Natural killer cell treated with Interleukin-12 subunit alpha and Interleukin-12 subunit beta and Interleukin-15 and Interleukin-18, amount 100 ng/mL, for 72 hours (primary cell): ENCODE measurements at regions not wholly inside any gene's neighbourhood (a gene's known extent, or its start where the extent isn't known, plus 50 kb on each side); places are given as distances from the start of the nearest gene placed in this dataset.

Experiments used
- ATAC-seq, 2 donors: fragments of 150-1000 bp; cut with Tn5 transposase in 1 of 2; sonication (Bioruptor Pico), chemical (Tn5 transposase) in 1 of 2; 2 replicates each; pipeline ENCODE4 v1.10.0; 2021
- DNase-seq: peaks from one replicate; pipeline ENCODE4 v3.0.0; 2022; ENCODE audit warnings: low spot score
- H3K27ac Mint-ChIP-seq, 2 donors: 1 replicate in 1 of 2; 2 replicates in 1 of 2; pipeline ENCODE4 v1.8.0; 2022; ENCODE audit warnings: mixed read lengths in 2 of 2, mild to moderate bottlenecking in 1 of 2, moderate library complexity in 1 of 2
- H3K27me3 Mint-ChIP-seq, 2 donors: 1 replicate in 1 of 2; 2 replicates in 1 of 2; pipeline ENCODE4 v1.8.0; 2022; ENCODE audit warnings: mixed read lengths in 2 of 2
- H3K36me3 Mint-ChIP-seq: one replicate; pipeline ENCODE4 v1.8.0; 2022; ENCODE audit warnings: mixed read lengths
- H3K4me1 Mint-ChIP-seq, 2 donors: 1 replicate in 1 of 2; 2 replicates in 1 of 2; pipeline ENCODE4 v1.8.0; 2022; ENCODE audit warnings: low read depth in 2 of 2, mixed read lengths in 2 of 2, mild to moderate bottlenecking in 1 of 2
- H3K4me3 Mint-ChIP-seq: one replicate; pipeline ENCODE4 v1.8.0; 2022; ENCODE audit warnings: mixed read lengths
- H3K9me3 Mint-ChIP-seq: 2 replicates; pipeline ENCODE4 v1.8.0; 2022; ENCODE audit warnings: mixed read lengths

DNA sequence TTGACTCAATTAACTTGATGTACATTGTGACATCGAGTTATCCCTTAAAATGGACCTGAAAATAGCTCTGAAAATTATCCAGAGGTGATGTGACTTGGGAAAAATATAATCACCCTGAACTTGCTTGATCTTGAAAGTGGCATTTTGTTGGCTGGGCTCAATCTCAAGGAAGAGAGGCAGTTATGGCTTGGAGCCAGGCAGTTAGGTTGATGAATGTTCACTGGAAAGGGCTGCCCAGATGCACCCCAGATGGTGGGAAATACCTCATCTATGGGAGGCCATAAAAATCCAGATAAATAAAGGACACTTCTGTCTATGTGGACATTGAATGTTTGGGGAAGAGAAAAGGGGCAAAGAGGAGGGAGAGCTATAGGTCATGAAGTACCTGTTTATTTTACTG is 55.7 kb upstream of the OR5AN1 start:
- ATAC-seq (no peak), DNase-seq (no peak)
- H3K4me1 Mint-ChIP-seq, result no peaks in the 10 kb centered on the region
- no peak overlapping the region for H3K4me3 Mint-ChIP-seq
- no peaks in the 10 kb centered on the region for H3K36me3 Mint-ChIP-seq
- H3K27me3 Mint-ChIP-seq, result peaks cover 22 to 37% of the 10 kb centered on the region in 2 donors
- no peak overlapping the region for H3K27ac Mint-ChIP-seq
- H3K9me3 Mint-ChIP-seq, result peaks cover 3% of the 10 kb centered on the region

GRCh38 chr11:59295435-59295834 is 63.3 kb upstream of the OR5AN1 start:
- no peaks in the 10 kb centered on the region for H3K4me1 Mint-ChIP-seq
- ATAC-seq, result no peak

GRCh38 chr11:59292611-59293010 is 66.1 kb upstream of the OR5AN1 start:
- Mint-ChIP-seq H3K9me3 (no peaks in the 10 kb centered on the region), H3K27ac (no peak overlapping the region), H3K27me3 (peaks cover 14 to 24% of the 10 kb centered on the region in 2 donors), H3K4me3 (no peak overlapping the region), H3K4me1 (no peaks in the 10 kb centered on the region), H3K36me3 (no peaks in the 10 kb centered on the region)
- ATAC-seq (no peak), DNase-seq (no peak)

More at GRCh38 chr11:59295435-59295834, 63.3 kb upstream of the OR5AN1 start:
- Mint-ChIP-seq H3K36me3 (no peaks in the 10 kb centered on the region), H3K27ac (no peak overlapping the region), H3K4me3 (no peak overlapping the region), H3K9me3 (peaks cover 3% of the 10 kb centered on the region), H3K27me3 (peaks cover 22 to 39% of the 10 kb centered on the region in 2 donors)
- DNase-seq, result no peak

GRCh38 chr11:59291228-59291627 is 67.5 kb upstream of the OR5AN1 start:
- H3K4me3 Mint-ChIP-seq, result no peak overlapping the region
- ATAC-seq (no peak), DNase-seq (no peak)
- no peaks in the 10 kb centered on the region for H3K9me3 Mint-ChIP-seq
- no peak overlapping the region for H3K27ac Mint-ChIP-seq
- H3K4me1 Mint-ChIP-seq, result no peaks in the 10 kb centered on the region
- H3K27me3 Mint-ChIP-seq, result peaks cover 16 to 17% of the 10 kb centered on the region in 2 donors
- H3K36me3 Mint-ChIP-seq, result no peaks in the 10 kb centered on the region

DNA sequence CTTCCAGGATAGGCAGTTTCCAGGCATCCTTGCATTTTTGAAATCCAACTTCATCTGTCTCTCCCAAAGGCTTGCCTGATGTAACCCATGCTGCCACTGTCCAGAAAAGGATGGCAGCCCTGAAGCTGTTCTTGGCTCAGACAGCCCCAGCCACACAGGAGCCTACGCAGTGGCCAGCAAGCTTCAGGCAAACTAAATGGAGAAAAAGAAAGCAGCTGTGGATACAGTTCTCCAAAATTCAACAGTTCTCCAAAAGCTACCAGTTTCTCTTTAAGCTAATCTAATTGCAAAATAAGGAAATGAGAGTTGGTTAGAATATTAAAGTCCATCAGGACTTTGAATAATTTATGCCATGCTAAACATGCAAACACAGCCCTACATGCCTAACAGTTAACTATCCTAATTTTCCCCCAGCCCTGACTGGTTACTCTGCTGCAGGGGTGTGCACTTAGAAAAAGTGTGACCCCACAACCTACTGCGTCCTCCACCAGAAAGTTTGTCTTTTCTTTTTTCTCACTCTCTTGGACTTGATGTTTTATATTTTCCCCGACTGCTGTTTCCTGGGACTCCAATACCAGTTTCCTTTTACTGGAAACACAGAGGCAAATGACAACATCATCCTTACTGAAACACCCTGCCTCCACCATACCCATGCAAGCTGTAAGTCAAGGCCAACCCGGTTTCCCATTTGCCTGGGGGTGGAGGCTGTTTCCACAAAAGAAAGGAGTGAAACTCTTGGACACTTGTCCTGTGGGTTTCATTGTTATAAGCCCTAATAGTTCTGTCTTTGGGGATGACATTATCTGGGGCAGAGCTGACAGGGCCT is 69.1 kb upstream of the OR5AN1 start:
- no peaks in the 10 kb centered on the region for H3K36me3 Mint-ChIP-seq
- DNase-seq, result no peak
- peaks cover 1 to 2% of the 10 kb centered on the region in 2 donors for H3K4me1 Mint-ChIP-seq
- no peak overlapping the region for H3K27ac Mint-ChIP-seq
- no peaks in the 10 kb centered on the region for H3K9me3 Mint-ChIP-seq
- no peak overlapping the region for H3K4me3 Mint-ChIP-seq
- no peak for ATAC-seq
- peaks cover 16 to 17% of the 10 kb centered on the region in 2 donors for H3K27me3 Mint-ChIP-seq

DNA sequence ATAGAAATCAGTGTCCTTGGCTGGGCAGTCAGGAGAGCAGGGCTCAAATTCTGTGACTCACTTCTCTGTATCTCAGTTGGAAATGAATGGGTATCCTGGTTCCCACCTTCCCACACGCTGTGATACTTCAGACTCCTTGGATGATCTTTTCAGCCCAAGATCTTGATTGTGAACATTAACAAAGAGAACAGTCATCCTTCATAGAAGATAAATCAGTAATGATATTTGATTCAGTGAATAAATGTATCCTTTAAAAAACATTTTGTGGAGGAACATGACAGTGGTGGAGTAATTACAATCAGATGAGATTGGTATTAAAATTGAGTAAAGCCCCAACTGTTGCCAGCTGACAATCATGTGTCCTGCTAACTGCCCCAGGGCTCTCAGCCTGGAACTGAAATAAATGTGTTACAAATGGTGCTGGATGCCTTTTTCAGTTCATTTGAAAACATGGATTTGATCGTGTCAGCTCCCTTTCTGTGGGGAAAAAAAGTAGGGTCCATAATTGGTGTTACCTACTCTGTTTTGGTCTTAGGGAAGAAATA is 72.9 kb upstream of the OR5AN1 start:
- no peak for ATAC-seq

GRCh38 chr11:59284773-59285129 is 72.0 kb upstream of the MPEG1 start:
- ATAC-seq (no peak), DNase-seq (no peak)
- peaks cover 17 to 24% of the 10 kb centered on the region in 2 donors for H3K27me3 Mint-ChIP-seq
- H3K4me3 Mint-ChIP-seq, result peak overlapping the region; percentile 72
- no peaks in the 10 kb centered on the region for H3K36me3 Mint-ChIP-seq
- H3K9me3 Mint-ChIP-seq, result no peaks in the 10 kb centered on the region
- H3K4me1 Mint-ChIP-seq, result peaks cover 7 to 11% of the 10 kb centered on the region in 2 donors
- no peak overlapping the region for H3K27ac Mint-ChIP-seq

More for the DNA sequence above, 72.9 kb upstream of the OR5AN1 start:
- Mint-ChIP-seq H3K9me3 (no peaks in the 10 kb centered on the region), H3K36me3 (no peaks in the 10 kb centered on the region), H3K4me1 (peaks cover 7 to 11% of the 10 kb centered on the region in 2 donors), H3K27me3 (peaks cover 17 to 24% of the 10 kb centered on the region in 2 donors), H3K4me3 (no peak overlapping the region), H3K27ac (no peak overlapping the region)
- no peak for DNase-seq

- no peak overlapping the region for H3K27ac Mint-ChIP-seq
- H3K27me3 Mint-ChIP-seq, result peaks cover 17 to 24% of the 10 kb centered on the region in 2 donors
- no peaks in the 10 kb centered on the region for H3K36me3 Mint-ChIP-seq
- H3K9me3 Mint-ChIP-seq, result no peaks in the 10 kb centered on the region
- H3K4me1 Mint-ChIP-seq, result peaks cover 7 to 11% of the 10 kb centered on the region in 2 donors
- DNase-seq, result no peak
- H3K4me3 Mint-ChIP-seq, result peak overlapping the region; percentile 72
- ATAC-seq, result peak; percentile 58 to 73
Observed at GRCh38 chr11:59283825-59284772, 71.4 kb upstream of the MPEG1 start.

- H3K9me3 Mint-ChIP-seq, result no peaks in the 10 kb centered on the region
- no peak overlapping the region for H3K4me3 Mint-ChIP-seq
- H3K36me3 Mint-ChIP-seq, result no peaks in the 10 kb centered on the region
- DNase-seq, result no peak
- H3K27me3 Mint-ChIP-seq, result peaks cover 17 to 24% of the 10 kb centered on the region in 2 donors
- no peak overlapping the region for H3K27ac Mint-ChIP-seq
- ATAC-seq, result no peak
- peaks cover 7 to 11% of the 10 kb centered on the region in 2 donors for H3K4me1 Mint-ChIP-seq
Observed at GRCh38 chr11:59283311-59283710, 70.6 kb upstream of the MPEG1 start.

GRCh38 chr11:59281177-59281576 is 68.5 kb upstream of the MPEG1 start:
- Mint-ChIP-seq H3K36me3 (no peaks in the 10 kb centered on the region), H3K27me3 (peaks cover 12 to 16% of the 10 kb centered on the region in 2 donors), H3K4me1 (peaks cover 7 to 11% of the 10 kb centered on the region in 2 donors), H3K27ac (no peak overlapping the region), H3K4me3 (no peak overlapping the region), H3K9me3 (no peaks in the 10 kb centered on the region)
- DNase-seq (no peak), ATAC-seq (no peak)

- Mint-ChIP-seq H3K27me3 (no peaks in the 10 kb centered on the region), H3K4me1 (peaks cover 0 to 10% of the 10 kb centered on the region in 2 donors), H3K4me3 (no peak overlapping the region), H3K27ac (no peak overlapping the region), H3K36me3 (no peaks in the 10 kb centered on the region), H3K9me3 (no peaks in the 10 kb centered on the region)
- DNase-seq, result no peak
- ATAC-seq, result no peak
Observed at GRCh38 chr11:59273373-59273841, 60.7 kb upstream of the MPEG1 start.

- Mint-ChIP-seq H3K4me3 (no peak overlapping the region), H3K27ac (no peak overlapping the region), H3K27me3 (no peaks in the 10 kb centered on the region), H3K36me3 (no peaks in the 10 kb centered on the region), H3K9me3 (no peaks in the 10 kb centered on the region), H3K4me1 (peaks cover 0 to 10% of the 10 kb centered on the region in 2 donors)
- ATAC-seq (no peak), DNase-seq (no peak)
Observed at GRCh38 chr11:59272771-59273372, 60.1 kb upstream of the MPEG1 start.

DNA sequence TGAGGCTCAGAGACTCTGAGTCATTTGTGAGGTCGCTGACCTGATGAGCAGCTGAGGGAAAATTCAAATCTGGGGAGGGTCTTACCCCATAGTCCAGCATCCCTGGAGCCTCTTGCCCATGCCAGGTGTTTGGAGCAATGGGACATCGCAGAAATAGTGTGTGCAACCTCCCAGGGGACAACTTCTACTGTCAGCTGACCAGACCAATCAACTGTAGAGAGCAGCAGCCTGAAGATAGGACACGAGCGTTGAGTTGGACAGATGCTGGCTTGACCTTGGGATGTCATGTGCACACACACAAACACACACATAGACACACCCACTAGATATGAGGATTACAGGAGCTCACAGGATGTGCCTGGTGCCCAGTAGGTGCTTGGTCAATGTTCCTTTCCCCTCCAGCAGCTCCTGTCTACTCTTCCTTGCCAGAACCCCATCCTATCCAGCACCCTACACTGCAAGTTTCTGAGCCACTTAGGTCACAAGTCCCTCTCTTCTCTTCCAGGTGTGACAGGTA is 59.1 kb upstream of the MPEG1 start:
- no peaks in the 10 kb centered on the region for H3K27me3 Mint-ChIP-seq

More for the DNA sequence above, 59.1 kb upstream of the MPEG1 start:
- no peak overlapping the region for H3K27ac Mint-ChIP-seq
- peaks cover 0 to 10% of the 10 kb centered on the region in 2 donors for H3K4me1 Mint-ChIP-seq
- no peaks in the 10 kb centered on the region for H3K36me3 Mint-ChIP-seq
- H3K9me3 Mint-ChIP-seq, result no peaks in the 10 kb centered on the region
- ATAC-seq (no peak), DNase-seq (no peak)
- no peak overlapping the region for H3K4me3 Mint-ChIP-seq
